Left kidney (tissue), 1 donor: ENCODE measurements at regions not wholly inside any gene's neighbourhood (a gene's known extent, or its start where the extent isn't known, plus 50 kb on each side); places are given as distances from the start of the nearest gene placed in this dataset.
A peak's percentile ranks its signal among the peaks of the same experiment; 100 is the strongest.

Source experiments
- DNase-seq: peaks from one replicate; pipeline ENCODE4 v3.0.0-alpha.2; 2013

DNA sequence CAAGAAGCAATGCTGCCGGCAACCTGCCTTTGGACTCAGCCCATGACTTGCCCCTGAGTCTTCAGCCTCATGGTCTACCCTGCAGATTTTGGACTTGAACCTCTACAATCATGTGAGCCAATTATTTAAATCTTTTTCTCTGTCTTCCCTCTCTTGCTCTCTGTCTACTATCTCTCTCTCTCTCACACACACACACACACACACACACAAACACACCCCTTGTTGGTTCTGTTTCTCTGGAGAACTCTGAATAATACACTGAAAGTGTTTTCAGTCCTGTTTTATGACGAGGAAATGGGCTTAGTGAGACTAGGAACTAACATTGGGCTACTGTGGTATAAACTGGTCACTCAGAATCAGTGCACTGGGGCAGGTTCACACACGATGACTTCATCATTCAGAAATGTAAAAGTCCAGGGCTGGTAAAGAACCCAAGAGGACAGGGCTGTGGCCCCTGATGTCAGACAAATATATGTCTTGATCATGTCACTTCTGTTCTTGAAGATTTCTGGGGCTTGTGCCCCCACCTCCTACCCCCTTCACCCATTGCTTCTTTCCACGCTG is 266.1 kb upstream of the SIX2 start:
- no peak for DNase-seq

DNA sequence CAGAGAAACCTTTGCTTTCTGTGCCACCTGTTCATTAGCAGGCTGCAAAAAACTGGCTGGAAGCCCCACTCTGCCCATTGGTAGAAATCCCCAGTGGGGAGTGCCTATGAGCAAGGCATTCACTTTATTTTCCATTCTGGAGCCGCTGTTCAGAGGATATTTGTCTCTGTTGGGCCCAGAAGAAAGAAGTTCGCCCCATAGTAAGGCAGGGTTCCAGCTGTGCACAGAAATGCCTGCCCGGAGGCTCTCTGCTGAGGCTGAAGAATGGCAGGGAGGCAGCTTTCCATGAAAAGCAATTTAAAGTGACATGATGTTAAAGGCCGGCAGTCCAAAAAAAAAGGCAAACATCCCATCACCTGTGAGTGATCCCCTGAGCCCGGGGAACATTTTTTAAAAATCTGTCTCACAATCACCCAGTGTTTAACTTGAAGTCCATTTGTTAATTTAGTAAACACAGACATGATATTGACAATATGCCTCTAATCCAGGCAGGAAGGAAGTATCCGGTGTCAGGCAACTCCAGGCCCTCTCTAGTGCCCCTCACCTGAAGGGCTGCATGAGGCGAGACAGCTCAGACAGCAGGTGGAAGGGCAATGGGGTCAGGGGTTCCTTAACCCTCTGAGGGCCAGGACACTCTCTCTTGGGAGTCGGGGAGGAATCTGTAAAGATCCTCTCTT is 265.1 kb upstream of the SIX2 start:
- no peak for DNase-seq

DNA sequence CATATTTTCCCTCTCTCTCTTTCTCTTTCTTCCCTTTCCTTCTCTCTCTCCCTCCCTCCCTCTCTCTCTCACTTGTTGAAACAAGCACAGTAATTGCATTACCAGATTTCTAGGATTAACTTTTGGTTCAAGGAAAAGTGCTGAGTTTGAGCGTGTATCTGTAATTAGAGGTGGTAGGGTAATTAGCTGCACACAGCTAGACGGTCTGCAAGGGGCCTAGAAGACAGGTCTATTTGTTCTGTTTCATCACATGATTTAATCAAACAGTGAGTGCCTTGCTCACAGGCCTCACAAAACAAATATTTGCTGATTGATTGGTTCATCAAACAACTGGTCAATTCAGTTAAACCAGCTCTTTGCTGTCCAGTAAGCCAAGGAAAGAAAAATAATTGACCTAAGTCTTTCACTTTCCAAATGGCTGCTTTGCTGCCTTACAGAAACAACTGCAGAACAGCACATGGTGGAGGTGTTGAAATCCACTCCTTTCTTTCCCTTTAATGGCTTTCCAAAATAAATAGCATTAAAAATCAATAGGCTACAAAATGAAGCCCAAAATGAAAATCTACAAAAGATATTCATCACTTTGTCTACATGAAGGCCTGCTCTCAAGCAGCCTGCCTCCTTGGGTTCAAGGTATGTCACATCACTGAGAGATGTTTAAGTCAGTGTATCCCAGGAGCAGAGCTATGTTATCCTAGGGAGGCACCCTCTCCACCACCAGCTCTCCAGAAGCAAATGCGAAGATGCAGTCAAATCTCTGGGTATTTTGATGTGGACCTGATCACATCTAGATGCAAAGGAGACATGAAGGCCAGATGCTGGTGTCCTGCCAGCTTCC is 264.4 kb upstream of the SIX2 start:
- DNase-seq: no peak

DNA sequence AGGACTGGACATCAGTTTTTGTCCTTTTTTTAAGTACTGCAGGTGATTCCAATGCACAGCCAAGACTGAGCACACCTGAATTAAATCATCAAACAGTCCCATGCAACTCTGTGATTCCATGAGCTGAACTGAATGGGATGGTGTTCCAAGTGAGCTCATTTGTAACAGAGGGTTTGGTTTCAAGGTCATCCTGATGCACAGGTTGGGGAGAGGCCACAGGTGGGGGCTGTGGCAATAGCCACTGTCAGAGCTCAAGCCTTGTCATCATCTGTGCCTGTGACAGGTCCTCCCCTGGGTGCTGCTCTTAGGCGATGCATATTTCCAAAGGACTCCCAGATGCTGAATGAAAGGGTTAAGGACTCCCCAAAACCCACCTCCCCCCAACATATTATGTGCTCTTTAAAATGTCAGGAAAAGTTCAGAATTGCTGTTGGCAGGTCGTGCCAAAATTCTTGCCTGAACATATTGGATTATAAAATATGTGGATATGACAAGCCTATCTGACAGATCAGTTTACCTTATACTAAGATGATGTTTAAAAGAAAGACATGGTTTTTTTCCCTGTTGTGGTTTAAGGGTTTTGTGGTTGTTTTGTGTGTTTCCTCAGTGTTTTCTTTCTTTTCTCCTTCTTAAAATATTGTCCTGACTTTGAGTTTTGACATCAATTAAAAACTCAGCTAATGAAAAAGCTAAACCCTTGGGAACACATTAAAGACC is 263.5 kb upstream of the SIX2 start:
- DNase-seq: no peak

DNA sequence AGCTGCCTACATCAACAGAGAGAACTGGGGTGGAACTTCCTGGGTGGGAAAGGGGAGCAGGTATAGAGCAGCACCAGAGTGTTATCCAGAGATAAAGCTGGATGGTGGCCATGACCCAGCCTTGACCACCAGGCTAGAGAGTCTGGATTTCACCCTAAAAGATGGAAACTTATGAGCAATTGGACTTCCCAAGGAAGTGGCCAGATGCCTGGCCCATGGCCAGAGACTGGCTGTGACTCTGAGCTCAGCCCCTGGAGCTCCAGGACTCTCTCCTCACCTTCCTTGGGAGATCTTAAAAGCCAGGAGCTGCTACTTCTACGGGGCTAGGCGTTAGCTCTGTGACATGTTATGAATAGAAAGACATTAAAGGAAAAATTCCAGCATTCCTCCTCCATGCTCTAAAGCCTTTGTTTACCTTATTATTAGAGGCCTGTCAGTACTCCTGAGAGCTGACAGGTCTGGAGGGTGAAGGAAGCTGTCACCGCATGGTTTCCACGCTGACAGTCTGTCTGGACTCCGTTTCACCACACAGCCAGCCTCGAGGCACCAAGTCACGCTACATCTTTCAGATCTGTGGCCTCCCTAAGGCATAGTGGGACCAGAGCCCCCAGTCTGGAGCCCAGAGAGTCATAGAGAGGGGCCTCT is 260.0 kb upstream of the SIX2 start:
- no peak for DNase-seq

DNA sequence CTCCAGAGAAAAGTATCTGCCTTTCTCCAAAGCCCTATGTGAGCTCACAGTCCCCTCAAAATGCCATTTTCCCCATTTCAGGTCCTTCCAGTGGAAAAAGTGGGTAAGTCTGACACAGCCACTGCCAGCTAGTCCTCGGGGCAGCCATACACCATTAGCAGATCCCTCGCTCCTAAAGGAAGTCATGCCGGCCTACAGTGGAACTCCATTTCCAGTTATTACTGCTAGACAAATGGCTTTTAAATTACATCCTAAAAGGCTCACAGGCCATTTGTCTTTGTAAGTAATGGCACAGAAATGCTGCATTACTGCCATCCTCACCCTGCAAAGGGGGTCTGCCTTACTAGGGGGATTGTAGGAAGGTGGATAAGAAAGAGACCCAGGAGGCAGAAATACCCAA is 259.4 kb upstream of the SIX2 start:
- DNase-seq: no peak

DNA sequence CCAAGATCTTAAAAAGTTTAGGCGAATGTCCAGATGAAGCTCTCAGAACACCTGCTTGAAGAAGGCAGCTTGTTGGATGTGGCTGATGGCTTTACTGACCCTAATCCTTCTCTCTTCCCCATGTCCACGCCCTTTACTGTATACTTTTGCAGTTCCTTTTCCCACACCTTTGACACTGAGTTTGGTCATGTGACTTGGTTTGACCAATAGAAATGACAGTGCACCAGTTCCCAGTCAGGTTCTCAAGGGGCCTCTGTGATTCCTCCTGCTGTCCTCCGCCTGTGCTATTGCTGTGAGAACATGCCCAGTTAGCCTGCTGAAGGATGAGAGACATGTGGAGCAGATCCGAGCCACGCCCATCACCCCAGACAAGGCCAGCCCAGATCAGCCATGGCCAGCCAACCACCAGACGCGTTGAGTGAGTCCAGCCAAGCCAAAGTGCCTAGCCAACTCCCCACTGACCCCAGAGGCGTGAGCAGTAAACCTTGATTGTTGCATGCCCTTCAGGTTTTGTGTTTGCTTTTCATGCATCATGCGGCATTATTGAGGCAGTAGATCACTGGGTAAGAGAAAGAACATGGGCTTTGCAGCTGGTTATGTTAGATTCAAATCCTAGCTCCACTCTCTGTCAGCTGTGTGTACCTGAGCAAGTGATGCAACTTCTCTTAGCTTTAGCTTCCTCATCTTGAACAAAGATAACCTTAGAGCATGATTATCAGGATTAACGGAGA is 258.0 kb upstream of the SIX2 start:
- DNase-seq: no peak

DNA sequence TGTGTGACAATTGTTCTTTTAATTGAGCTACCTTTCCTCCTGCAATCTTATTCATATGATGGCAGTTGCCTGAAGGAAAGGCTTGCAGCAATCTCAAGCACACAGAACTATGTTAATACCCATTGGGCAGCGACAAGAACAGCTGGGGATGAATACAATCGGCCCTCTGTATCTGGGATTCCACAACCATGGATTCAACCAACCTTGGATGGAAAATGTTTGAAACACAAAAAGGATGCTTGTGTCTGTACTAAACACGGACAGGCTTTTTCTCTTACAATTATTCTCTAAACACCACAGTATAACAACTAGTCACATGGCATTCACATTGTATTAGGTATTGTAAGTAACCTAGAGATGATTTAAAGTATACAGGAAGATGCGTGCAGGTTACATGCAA is 256.1 kb upstream of the SIX2 start:
- DNase-seq: no peak

DNA sequence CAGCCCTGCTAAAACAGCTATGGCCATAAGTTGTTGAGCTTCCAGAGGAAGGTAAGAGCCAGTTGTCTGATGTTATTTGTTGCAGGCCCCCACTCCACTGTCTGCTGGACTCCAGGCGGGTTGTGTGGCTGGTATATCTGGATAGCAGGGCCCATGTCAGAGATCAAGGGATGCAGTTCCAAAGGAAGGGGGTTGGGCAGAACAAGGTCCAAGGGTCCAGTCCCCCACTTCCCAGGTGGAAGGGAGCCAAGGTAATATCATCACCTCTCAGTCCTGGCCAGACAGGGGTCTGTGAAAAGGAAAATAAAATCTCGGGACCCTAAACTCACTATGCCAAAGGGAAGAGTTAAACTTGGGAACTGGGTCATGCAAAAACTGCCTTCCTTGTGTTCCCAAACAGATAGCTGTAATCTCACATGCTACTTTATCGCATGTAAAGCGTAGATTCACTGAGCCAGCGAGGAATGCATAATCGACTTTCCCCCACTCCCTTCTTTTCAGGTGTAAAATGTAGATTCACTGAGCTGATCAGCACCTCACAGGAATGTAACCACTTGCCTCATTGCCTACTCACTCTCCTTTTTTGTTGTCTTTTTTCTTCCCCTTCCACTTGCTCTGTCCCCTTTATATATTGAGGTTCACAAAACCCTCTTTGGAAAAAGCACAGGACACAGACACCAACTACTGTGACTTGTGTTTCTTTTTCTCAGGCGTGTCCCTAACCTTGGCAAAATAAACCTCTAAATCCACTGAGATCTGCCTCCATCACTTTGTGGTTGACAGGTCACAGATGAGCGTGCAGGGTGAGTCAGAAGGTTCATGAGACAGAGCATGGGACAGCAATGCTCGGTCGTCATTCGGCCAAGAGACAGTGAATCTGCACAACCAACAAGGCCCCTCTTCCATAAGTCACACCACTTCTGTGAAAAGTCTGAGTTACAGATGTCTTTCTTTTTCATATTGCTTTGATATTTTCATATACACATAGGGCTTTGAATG is 255.3 kb upstream of the SIX2 start:
- DNase-seq: no peak

DNA sequence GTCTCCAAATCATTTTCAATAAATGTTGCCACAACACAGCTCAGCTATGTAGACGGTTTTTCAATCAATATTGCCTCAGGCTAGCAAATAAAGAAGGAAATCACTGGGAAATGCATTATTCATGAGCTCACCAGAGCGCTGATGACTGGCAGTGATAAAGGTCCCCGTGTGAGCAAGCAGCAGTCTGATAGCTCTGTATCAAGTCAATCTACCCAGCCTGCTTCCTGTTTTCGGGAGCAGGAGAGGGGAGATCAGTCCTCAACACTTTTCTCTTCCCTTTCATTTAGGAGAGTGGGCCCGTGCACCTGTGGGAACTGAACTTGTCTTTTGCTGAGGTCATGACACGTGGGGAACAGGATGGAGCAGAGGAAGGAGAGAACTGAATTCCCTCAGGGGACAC is 253.9 kb upstream of the SIX2 start:
- no peak for DNase-seq

DNA sequence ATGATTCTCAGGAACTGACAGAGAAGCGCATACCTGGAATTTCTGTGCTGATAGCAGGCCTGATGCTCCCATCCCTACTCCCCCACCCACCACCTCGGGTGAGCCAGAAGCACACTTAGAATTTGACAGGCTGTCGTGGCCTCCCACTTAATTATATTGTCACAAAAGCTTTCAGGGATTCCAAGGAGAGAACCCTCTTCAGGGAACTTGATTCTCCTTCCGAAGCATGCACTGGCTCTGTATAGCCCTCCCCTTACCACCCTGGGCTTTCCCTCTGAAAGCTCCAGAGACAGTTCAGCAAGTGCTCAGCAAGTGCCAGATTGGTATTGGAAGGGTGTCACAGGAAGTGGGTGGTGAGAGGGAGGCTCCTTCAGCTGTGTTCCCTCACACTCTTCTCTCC is 252.5 kb upstream of the SIX2 start:
- no peak for DNase-seq

DNA sequence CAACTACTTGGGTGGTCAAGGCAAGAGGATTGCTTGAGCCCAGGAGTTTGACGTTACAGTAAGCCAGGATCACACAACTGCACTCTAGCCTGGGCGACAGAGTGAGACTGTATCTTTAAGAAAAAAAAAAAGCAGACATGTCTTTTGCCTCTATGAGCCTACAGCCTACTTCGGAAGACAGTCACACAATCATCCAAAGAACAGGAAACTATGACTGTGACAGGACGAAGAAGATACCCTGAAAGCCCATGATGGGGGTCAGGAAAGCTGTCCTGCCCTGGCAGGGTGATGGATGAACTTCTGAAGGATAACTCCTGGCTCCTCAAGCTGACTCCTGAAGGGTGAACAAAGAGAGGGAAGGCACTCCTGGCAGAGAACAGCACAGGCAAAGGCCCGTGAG is 251.7 kb upstream of the SIX2 start:
- no peak for DNase-seq

DNA sequence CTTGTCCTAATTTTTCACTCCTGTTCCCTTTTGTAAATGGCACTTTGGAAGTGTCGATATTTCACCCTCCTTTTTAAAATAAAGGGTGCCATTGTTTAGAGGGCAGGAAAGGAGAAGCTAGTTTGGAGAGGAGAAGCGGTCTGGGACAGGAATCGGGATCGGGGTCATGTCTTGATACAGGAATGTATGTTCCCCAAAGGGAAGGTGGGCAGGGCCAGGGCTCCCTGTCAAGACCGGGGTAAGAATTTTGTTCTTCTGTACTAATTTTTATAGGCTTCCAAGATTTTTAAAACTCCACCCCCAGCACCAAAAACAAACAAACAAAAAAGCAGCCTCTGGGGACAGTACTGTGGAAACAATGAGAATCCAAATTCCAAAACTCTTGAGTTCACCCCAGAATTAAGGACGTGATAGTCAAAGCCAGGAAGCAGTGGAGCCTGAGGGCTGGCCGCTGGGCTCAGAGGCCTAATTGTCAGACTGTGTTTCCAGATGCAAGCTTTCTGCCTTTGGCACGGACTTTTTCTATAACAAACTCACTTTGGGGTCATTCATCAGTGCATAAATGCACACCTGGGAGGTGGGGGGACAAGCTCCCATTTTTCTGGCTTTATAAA is 250.4 kb upstream of the SIX2 start:
- no peak for DNase-seq

DNA sequence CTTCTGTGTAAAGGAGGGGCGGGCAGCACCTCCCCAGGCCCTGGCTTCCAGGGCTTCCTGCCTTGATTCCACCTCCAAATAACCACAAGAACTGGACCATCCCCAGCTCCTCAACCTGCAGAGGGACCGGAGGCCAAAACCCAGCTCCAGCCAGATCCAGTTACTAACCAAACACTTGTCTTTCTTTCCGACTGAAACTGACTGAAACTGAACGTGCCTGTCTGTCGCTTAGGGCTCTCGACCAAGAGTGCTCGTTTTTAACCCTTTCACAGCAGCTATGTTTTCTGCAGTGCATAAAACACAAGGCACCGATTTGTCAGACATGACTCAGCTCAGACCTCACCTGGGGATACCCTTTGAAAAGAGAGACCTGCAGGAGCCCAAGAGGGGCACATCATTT is 249.9 kb upstream of the SIX2 start:
- peak; percentile 43 for DNase-seq

DNA sequence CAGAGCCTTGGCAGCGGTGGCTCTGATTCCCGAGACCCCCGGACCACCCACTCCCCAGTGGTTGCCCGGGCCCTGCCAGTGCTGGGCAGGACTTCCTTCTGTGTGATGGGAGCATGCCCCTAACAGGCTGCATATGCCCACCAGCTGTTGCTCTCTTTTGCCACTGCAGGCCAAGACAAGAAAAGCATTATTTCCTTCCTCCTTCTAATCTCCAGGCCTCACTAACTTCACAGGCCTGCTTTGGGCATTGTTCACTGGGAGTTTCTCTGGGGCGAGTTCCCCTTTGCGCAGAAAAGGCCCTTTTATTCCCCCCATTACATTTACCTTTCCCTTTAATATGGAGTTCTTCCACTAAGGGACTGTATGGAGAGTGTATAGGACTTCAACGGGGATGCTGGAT is 249.1 kb upstream of the SIX2 start:
- no peak for DNase-seq

DNA sequence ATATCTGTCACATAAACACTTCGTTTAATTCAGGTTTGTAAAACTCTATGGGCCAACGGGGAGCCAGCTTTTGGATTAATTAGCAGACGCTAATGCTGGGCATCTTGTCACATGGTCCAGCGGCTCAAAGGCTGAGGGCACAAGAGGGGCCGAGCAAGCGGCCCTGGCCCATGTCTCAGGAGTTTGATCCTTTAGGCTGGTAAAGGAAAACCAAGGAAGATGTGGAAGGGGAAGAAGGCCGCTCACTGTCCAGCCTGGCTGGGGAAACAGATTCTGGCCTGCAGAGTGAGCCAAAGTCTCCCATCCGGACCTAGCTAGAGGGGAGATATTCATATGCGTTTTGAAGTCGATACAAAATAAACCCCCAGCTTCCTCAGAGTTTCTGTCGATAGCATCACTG is 248.6 kb upstream of the SIX2 start:
- no peak for DNase-seq

DNA sequence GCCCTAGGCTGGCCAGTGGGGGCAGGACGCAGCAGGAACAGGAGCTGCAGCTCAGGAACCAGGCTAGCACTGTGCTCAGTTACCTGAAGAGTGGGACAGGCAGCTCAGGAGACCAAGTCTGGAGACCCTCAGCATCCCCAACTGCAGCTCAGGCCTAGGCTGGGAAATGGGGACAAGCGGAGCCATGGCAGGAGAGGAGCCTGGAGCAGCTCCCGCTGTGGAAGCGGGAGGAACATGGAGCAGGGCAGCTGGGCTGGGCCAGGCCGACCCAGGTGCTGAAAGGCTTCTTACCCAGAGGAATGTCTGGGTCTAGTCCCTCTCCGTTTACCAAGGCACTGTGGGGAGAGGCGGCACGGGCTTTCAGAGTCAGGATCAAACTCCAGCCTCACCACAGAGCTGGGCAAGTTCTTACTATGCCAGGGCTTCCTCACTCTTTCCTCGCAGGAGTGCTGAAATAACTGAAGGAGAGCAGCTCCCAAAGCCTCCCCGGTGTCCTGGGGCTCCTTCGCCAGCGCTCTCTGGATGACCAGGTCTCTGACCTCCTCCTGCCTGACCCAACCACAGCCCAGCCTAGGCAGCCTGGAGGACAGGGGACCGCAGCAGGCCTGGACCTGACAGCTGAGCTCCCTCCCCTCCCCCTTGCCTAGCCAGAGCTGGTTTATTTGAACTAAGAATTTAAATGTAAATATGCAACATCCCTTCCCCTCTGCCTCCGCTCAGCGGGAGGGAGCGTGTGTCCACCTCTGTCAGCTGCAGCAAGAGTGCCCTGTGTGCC is 247.8 kb upstream of the SIX2 start:
- peak; percentile 44 for DNase-seq

DNA sequence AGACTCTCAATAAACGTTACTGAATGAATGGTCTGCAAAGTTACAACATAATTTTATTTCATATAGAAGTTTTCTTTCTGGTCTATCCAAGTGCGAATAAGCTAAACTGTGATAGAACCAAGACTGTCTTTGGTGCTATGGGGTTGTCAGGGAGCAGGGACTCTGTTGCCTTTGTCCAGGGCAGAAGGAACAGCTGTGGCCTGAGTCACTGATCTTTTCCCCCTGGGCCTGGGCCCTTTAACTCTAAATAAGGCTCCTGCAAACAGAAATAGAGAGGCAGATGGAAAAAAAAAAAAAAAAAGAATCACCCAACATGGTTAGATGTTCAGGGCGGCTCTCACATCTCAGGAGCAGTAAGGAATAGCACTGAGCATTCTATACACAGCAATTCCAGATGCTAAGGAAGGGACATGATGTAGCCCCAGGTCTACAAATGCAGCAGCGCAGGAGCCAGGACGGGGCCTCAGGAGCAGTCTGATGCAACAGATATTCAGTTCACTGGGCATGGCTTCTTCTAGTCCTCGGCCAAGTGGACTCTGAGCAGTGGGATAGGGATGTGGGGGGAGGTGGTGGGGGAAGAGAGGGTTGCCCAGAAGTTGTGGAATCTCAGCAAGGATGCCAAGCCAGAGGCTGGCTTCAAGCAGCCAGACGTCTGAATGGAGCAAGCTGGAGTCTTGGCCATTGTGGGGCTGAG is 247.1 kb upstream of the SIX2 start:
- no peak for DNase-seq
